ENCODE measurements at regions not wholly inside any gene's neighbourhood (a gene's known extent, or its start where the extent isn't known, plus 50 kb on each side); places are given as distances from the start of the nearest gene placed in this dataset.
"Not testable (repeated sequence)": the region's sequence is repeated elsewhere in the genome, so short reads cannot be mapped to it uniquely, and the experiment has no call there.

GRCh38 chr6:141562186-141562811 is 570.4 kb upstream of the GJE1 start:
- DNase-seq (ENCODE audit: missing footprints) (peak; percentile 61), ATAC-seq (peak; percentile 80)
- intact Hi-C loops (cut with DNase I): loop anchor here (5.0 kb wide), 4 partner anchors 80 to 790 kb away; no protein-coding TSS in a partner anchor

- intact Hi-C loops (cut with DNase I): loop anchor here (5.0 kb wide), 4 partner anchors 79 to 789 kb away; no protein-coding TSS in a partner anchor
- DNase-seq (ENCODE audit: missing footprints) (no peak), ATAC-seq (no peak)
These were observed 571.6 kb upstream of the GJE1 start for GRCh38 chr6:141561154-141561553.

- intact Hi-C loops (cut with DNase I): no loop called here
- ATAC-seq: no peak
These were observed 580.3 kb upstream of the GJE1 start for GRCh38 chr6:141552463-141552862.

GRCh38 chr6:141552031-141552430 is 580.7 kb upstream of the GJE1 start:
- intact Hi-C loops (cut with DNase I): no loop called here
- ATAC-seq (no peak), DNase-seq (ENCODE audit: missing footprints) (no peak)

More at GRCh38 chr6:141552463-141552862, 580.3 kb upstream of the GJE1 start:
- DNase-seq (ENCODE audit: missing footprints): no peak

GRCh38 chr6:141551318-141551717 is 581.4 kb upstream of the GJE1 start:
- intact Hi-C loops (cut with DNase I): no loop called here
- no peak for ATAC-seq

GRCh38 chr6:141550471-141550870 is 582.3 kb upstream of the GJE1 start:
- ATAC-seq: no peak
- DNase-seq (ENCODE audit: missing footprints): no peak
- intact Hi-C loops (cut with DNase I): no loop called here

More at GRCh38 chr6:141551318-141551717, 581.4 kb upstream of the GJE1 start:
- no peak for DNase-seq (ENCODE audit: missing footprints)

- intact Hi-C loops (cut with DNase I): no loop called here
- no peak for ATAC-seq
- no peak for DNase-seq (ENCODE audit: missing footprints)
These were observed 583.8 kb upstream of the GJE1 start for GRCh38 chr6:141548966-141549365.

GRCh38 chr6:141541581-141542324 is 591.0 kb upstream of the GJE1 start:
- intact Hi-C loops (cut with DNase I): no loop called here
- DNase-seq (ENCODE audit: missing footprints) (no peak), ATAC-seq (no peak)

GRCh38 chr6:141540207-141540606 is 592.5 kb upstream of the GJE1 start:
- no peak for ATAC-seq
- DNase-seq (ENCODE audit: missing footprints): no peak
- intact Hi-C loops (cut with DNase I): no loop called here

- DNase-seq (ENCODE audit: missing footprints) (no peak), ATAC-seq (no peak)
- intact Hi-C loops (cut with DNase I): no loop called here
These were observed 593.1 kb upstream of the GJE1 start for GRCh38 chr6:141539617-141540016.

- no peak for DNase-seq (ENCODE audit: missing footprints)
These were observed 600.5 kb upstream of the GJE1 start for GRCh38 chr6:141532211-141532610.

GRCh38 chr6:141531040-141531439 is 601.7 kb upstream of the GJE1 start:
- ATAC-seq (no peak), DNase-seq (ENCODE audit: missing footprints) (no peak)
- intact Hi-C loops (cut with DNase I): no loop called here

More at GRCh38 chr6:141532211-141532610, 600.5 kb upstream of the GJE1 start:
- intact Hi-C loops (cut with DNase I): no loop called here
- ATAC-seq: peak; percentile 34

GRCh38 chr6:141528596-141528995 is 604.1 kb upstream of the GJE1 start:
- ATAC-seq (no peak), DNase-seq (ENCODE audit: missing footprints) (no peak)
- intact Hi-C loops (cut with DNase I): no loop called here

- intact Hi-C loops (cut with DNase I): no loop called here
- DNase-seq (ENCODE audit: missing footprints) (no peak), ATAC-seq (no peak)
These were observed 605.7 kb upstream of the GJE1 start for GRCh38 chr6:141526985-141527384.

- DNase-seq (ENCODE audit: missing footprints) (no peak), ATAC-seq (no peak)
- intact Hi-C loops (cut with DNase I): no loop called here
These were observed 611.3 kb upstream of the GJE1 start for GRCh38 chr6:141521440-141521839.

GRCh38 chr6:141513830-141514229 is 618.9 kb upstream of the GJE1 start:
- DNase-seq (ENCODE audit: missing footprints): no peak
- ATAC-seq: no peak
- intact Hi-C loops (cut with DNase I): no loop called here

- ATAC-seq (no peak), DNase-seq (ENCODE audit: missing footprints) (no peak)
- intact Hi-C loops (cut with DNase I): no loop called here
These were observed 621.9 kb upstream of the GJE1 start for GRCh38 chr6:141510803-141511202.

- ATAC-seq; DNase-seq (ENCODE audit: missing footprints); intact Hi-C loops (cut with DNase I): not testable (repeated sequence)
These were observed 626.7 kb upstream of the GJE1 start for GRCh38 chr6:141506062-141506461.

- ATAC-seq; intact Hi-C loops (cut with DNase I); DNase-seq (ENCODE audit: missing footprints): not testable (repeated sequence)
These were observed 628.4 kb upstream of the GJE1 start for GRCh38 chr6:141504318-141504717.

GRCh38 chr6:141501616-141502015 is 631.1 kb upstream of the GJE1 start:
- DNase-seq (ENCODE audit: missing footprints): no peak
- intact Hi-C loops (cut with DNase I): no loop called here
- no peak for ATAC-seq
